GM12878 (cell line): ENCODE measurements at regions not wholly inside any gene's neighbourhood (a gene's known extent, or its start where the extent isn't known, plus 50 kb on each side); places are given as distances from the start of the nearest gene placed in this dataset.

Experiments used
- ATAC-seq: fragments of 200-7000 bp; cut with Tn5 transposase; 3 replicates; pipeline ENCODE4 v1.9.1; 2020; ENCODE audit warnings: mild to moderate bottlenecking, moderate library complexity
- BruUV-seq: library from RNA; stranded (reverse); fragments of 400-500 nt; replicated peaks from 2 replicates; lab custom pipeline; 2021; lab: Mats Ljungman, UMichigan
- CTCF ChIA-PET: fragments of 300-600 bp; sonication (Branson Sonifier 250); formaldehyde crosslinking; extraction: SDS; loops from one replicate; lab custom pipeline; 2021; ENCODE audit warnings: inconsistent platforms; lab: Yijun Ruan, JAX
- POLR2A ChIA-PET: fragments of 350-600 bp; formaldehyde crosslinking; extraction: SDS; loops from one replicate; lab custom pipeline; 2021; ENCODE audit warnings: inconsistent platforms; lab: Charles Lee
- RAD21 ChIA-PET: fragments of 300-600 bp; sonication (Branson Sonifier 250); formaldehyde crosslinking; loops from one replicate; lab custom pipeline; 2023; ENCODE audit warnings: antibody characterized with exemption; ENCODE audit not compliant: unreplicated experiment; lab: Charles Lee
- SMC1A ChIA-PET: fragments of 300-600 bp; sonication (Branson Sonifier 250); formaldehyde crosslinking; loops from one replicate; lab custom pipeline; 2023; ENCODE audit not compliant: unreplicated experiment, uncharacterized antibody; lab: Charles Lee
- DNase-seq: peaks from one replicate; pipeline ENCODE4 v3.0.0-alpha.2; 2011; ENCODE audit warnings: low read depth, low spot score
- FAIRE-seq: peaks from 3 replicates; lab custom pipeline; 2011; peaks lifted over from hg19 to GRCh38; lab: Jason Lieb, UNC
- H2AFZ ChIP-seq: 2 replicates; pipeline ENCODE4 v1.6.0; 2011; ENCODE audit warnings: low read depth, low read length, control low read depth; ENCODE audit not compliant: control insufficient read depth
- H3K27ac ChIP-seq: 2 replicates; pipeline ENCODE4 v1.5.1; 2011; ENCODE audit warnings: control low read depth; ENCODE audit not compliant: control insufficient read depth, insufficient read depth
- H3K27me3 ChIP-seq, 2 experiments: replicated peaks in 1 of 2; 2 replicates each; pipeline versions ENCODE4 v1.6.0 to v1.6.1; 2011; ENCODE audit warnings: low read length in 1 of 2; ENCODE audit not compliant: control insufficient read depth in 2 of 2, insufficient read depth in 2 of 2
- H3K36me3 ChIP-seq, 2 experiments: 2 replicates each; pipeline ENCODE4 v1.5.1; 2011; ENCODE audit warnings: low read length in 1 of 2; ENCODE audit not compliant: control insufficient read depth in 2 of 2, insufficient read depth in 2 of 2
- H3K4me1 ChIP-seq: 2 replicates; pipeline ENCODE4 v1.6.1; 2011; ENCODE audit warnings: mild to moderate bottlenecking, low read length, moderate library complexity, mixed read lengths; ENCODE audit not compliant: control insufficient read depth, insufficient read depth
- H3K4me2 ChIP-seq: 2 replicates; pipeline ENCODE4 v1.6.0; 2011; ENCODE audit warnings: control low read depth; ENCODE audit not compliant: control insufficient read depth, insufficient read depth
- H3K4me3 ChIP-seq: fragments of 200-600 bp; sonication (generic); 2 replicates; pipeline ENCODE4 v1.5.1; 2016
- H3K79me2 ChIP-seq: 2 replicates; pipeline ENCODE4 v1.6.0; 2011; ENCODE audit warnings: low read length; ENCODE audit not compliant: control insufficient read depth, insufficient read depth
- H3K9ac ChIP-seq: 2 replicates; pipeline ENCODE4 v1.8.0; 2011; ENCODE audit warnings: low read length, control low read depth, mixed read lengths; ENCODE audit not compliant: control insufficient read depth, insufficient read depth
- H3K9me3 ChIP-seq: replicated peaks from 3 replicates; pipeline ENCODE4 v1.5.1; 2011; ENCODE audit warnings: mild to moderate bottlenecking, low read length; ENCODE audit not compliant: control insufficient read depth, insufficient read depth
- H4K20me1 ChIP-seq: 2 replicates; pipeline ENCODE4 v1.6.0; 2011; ENCODE audit not compliant: control insufficient read depth, insufficient read depth
- ASH2L ChIP-seq: fragments of 300-600, 200-600 bp; sonication (generic); IDR thresholded peaks from 2 replicates; pipeline ENCODE4 v1.6.1; 2017; ENCODE audit warnings: low read depth, mild to moderate bottlenecking, borderline replicate concordance
- BACH1 ChIP-seq: fragments of 450-650 bp; IDR thresholded peaks from 2 replicates; pipeline ENCODE4 v1.6.1; 2017; ENCODE audit warnings: mild to moderate bottlenecking, borderline replicate concordance
- CBX3 ChIP-seq: fragments of 200-600 bp; sonication (generic); IDR thresholded peaks from 2 replicates; pipeline ENCODE4 v1.6.1; 2016; ENCODE audit warnings: low read depth, borderline replicate concordance
- DPF2 ChIP-seq: fragments of 450-650 bp; IDR thresholded peaks from 2 replicates; pipeline ENCODE4 v1.6.1; 2017; ENCODE audit warnings: mild to moderate bottlenecking
- IRF4 ChIP-seq: IDR thresholded peaks from 2 replicates; pipeline ENCODE4 v1.6.1; 2011; ENCODE audit warnings: low read depth, low read length
- MYB ChIP-seq: fragments of 150-350 bp; IDR thresholded peaks from 2 replicates; pipeline ENCODE4 v1.6.1; 2014; ENCODE audit warnings: mild to moderate bottlenecking, low read depth, low read length, borderline replicate concordance
- NKRF ChIP-seq: fragments of 450-650 bp; conservative IDR thresholded peaks from 2 replicates; pipeline ENCODE4 v1.6.1; 2017; ENCODE audit warnings: mild to moderate bottlenecking, moderate library complexity
- NR2C1 ChIP-seq: fragments of 450-650 bp; IDR thresholded peaks from 2 replicates; pipeline ENCODE4 v1.6.1; 2017; ENCODE audit warnings: antibody characterized with exemption, mild to moderate bottlenecking, moderate library complexity
- NRF1 ChIP-seq: conservative IDR thresholded peaks from 2 replicates; pipeline ENCODE4 v1.6.1; 2011; ENCODE audit warnings: mild to moderate bottlenecking, low read depth, low read length, improper control_type of control experiment
- RAD51 ChIP-seq: fragments of 450-650 bp; IDR thresholded peaks from 2 replicates; pipeline ENCODE4 v1.6.1; 2016; ENCODE audit warnings: moderate library complexity, mild to moderate bottlenecking, inconsistent platforms
- RCOR1 ChIP-seq: conservative IDR thresholded peaks from 2 replicates; pipeline ENCODE4 v1.6.1; 2012; ENCODE audit warnings: low read depth, low read length, improper control_type of control experiment
- RFX5 ChIP-seq: IDR thresholded peaks from 2 replicates; pipeline ENCODE4 v1.6.1; 2011; ENCODE audit warnings: low read depth, low read length, improper control_type of control experiment
- SIX5 ChIP-seq: IDR thresholded peaks from 2 replicates; pipeline ENCODE4 v1.6.1; 2011; ENCODE audit warnings: mild to moderate bottlenecking, low read depth, low read length, moderate library complexity; ENCODE audit not compliant: severe bottlenecking
- SMAD5 ChIP-seq: IDR thresholded peaks from 2 replicates; pipeline ENCODE4 v1.6.1; 2016; ENCODE audit warnings: antibody characterized with exemption, low read depth
- SREBF1 ChIP-seq: IDR thresholded peaks from 2 replicates; pipeline ENCODE4 v1.6.1; 2012; ENCODE audit warnings: mild to moderate bottlenecking, low read length
- TCF7 ChIP-seq: IDR thresholded peaks from 2 replicates; pipeline ENCODE4 v1.6.1; 2014; ENCODE audit warnings: antibody characterized with exemption, borderline replicate concordance
- ZNF207 ChIP-seq: fragments of 450-650 bp; IDR thresholded peaks from 2 replicates; pipeline ENCODE4 v1.6.1; 2014; ENCODE audit warnings: antibody characterized with exemption, mild to moderate bottlenecking, borderline replicate concordance
- in situ Hi-C: fragments of 300-500 bp; cut with MboI; formaldehyde crosslinking; loops from 9 replicates; pipeline ENCODE4 v1.14.3; 2018; ENCODE audit warnings: mixed read lengths
- intact Hi-C: fragments of 100-400 bp; cut with micrococcal nuclease; formaldehyde crosslinking; loops from one replicate; pipeline ENCODE4 v1.14.2; 2022; ENCODE audit not compliant: unreplicated experiment
- TF ChIP-seq, protein P1 (sequence below): fragments of 450-650 bp; IDR thresholded peaks from 2 replicates; pipeline ENCODE4 v1.6.1; 2017; ENCODE audit warnings: mild to moderate bottlenecking, moderate library complexity
- TF ChIP-seq, protein P2 (sequence below): IDR thresholded peaks from 2 replicates; pipeline ENCODE4 v1.6.1; 2012; ENCODE audit warnings: low read depth, low read length, improper control_type of control experiment

DNA sequence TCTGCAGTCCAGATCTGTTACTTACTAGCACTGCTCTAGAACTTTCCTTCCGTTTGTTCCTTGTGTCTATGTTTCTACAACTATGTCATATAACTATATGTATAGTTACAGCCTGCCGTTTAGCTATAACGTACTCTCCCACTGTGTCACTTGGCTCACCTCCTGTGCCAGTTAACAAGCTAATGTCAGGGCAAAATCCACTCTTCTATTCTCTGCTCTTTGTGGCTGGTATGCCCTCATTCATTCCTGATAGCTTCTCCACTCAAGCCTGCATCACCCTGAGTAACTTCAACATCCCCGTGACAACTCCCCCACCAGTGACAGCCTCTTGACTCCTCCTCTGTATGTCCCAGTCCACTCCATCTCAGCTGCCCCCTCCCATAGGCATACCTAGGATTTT, 229.2 kb downstream of the TJP1 start (continued):
- TF ChIP-seq TCF7 (no peak), SREBF1 (no peak), NR2C1 (no peak), ZNF207 (no peak), MYB (no peak), NKRF (no peak), BACH1 (no peak)
- TF ChIP-seq, protein P1, sequence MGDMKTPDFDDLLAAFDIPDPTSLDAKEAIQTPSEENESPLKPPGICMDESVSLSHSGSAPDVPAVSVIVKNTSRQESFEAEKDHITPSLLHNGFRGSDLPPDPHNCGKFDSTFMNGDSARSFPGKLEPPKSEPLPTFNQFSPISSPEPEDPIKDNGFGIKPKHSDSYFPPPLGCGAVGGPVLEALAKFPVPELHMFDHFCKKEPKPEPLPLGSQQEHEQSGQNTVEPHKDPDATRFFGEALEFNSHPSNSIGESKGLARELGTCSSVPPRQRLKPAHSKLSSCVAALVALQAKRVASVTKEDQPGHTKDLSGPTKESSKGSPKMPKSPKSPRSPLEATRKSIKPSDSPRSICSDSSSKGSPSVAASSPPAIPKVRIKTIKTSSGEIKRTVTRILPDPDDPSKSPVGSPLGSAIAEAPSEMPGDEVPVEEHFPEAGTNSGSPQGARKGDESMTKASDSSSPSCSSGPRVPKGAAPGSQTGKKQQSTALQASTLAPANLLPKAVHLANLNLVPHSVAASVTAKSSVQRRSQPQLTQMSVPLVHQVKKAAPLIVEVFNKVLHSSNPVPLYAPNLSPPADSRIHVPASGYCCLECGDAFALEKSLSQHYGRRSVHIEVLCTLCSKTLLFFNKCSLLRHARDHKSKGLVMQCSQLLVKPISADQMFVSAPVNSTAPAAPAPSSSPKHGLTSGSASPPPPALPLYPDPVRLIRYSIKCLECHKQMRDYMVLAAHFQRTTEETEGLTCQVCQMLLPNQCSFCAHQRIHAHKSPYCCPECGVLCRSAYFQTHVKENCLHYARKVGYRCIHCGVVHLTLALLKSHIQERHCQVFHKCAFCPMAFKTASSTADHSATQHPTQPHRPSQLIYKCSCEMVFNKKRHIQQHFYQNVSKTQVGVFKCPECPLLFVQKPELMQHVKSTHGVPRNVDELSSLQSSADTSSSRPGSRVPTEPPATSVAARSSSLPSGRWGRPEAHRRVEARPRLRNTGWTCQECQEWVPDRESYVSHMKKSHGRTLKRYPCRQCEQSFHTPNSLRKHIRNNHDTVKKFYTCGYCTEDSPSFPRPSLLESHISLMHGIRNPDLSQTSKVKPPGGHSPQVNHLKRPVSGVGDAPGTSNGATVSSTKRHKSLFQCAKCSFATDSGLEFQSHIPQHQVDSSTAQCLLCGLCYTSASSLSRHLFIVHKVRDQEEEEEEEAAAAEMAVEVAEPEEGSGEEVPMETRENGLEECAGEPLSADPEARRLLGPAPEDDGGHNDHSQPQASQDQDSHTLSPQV, result no peak

GRCh38 chr15:29590701-29591100, 231.6 kb downstream of the TJP1 start:
- Histone ChIP-seq H3K79me2 (no peaks in the 10 kb centered on the region), H3K9me3 (no peaks in the 10 kb centered on the region), H3K4me2 (no peak overlapping the region), H4K20me1 (no peaks in the 10 kb centered on the region), H3K27ac (no peak overlapping the region), H3K36me3 (no peaks in the 10 kb centered on the region), H3K4me3 (no peak overlapping the region), H3K4me1 (no peaks in the 10 kb centered on the region), H3K27me3 (no peaks in the 10 kb centered on the region), H2AFZ (no peak overlapping the region), H3K9ac (no peak overlapping the region)
- SMC1A ChIA-PET, result no interaction called here
- in situ Hi-C loops (no loop called here), intact Hi-C loops (no loop called here)
- RAD21 ChIA-PET, result no interaction called here
- POLR2A ChIA-PET, result no interaction called here
- FAIRE-seq (no peak), DNase-seq (no peak), ATAC-seq (no peak)
- no TSS peak for BruUV-seq
- CTCF ChIA-PET, result no interaction called here
- TF ChIP-seq DPF2 (no peak), SIX5 (no peak), CBX3 (no peak), RFX5 (no peak), NRF1 (no peak), ASH2L (no peak), RCOR1 (no peak), IRF4 (no peak), SMAD5 (no peak), RAD51 (no peak)
- TF ChIP-seq, protein P2, sequence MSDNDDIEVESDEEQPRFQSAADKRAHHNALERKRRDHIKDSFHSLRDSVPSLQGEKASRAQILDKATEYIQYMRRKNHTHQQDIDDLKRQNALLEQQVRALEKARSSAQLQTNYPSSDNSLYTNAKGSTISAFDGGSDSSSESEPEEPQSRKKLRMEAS, result no peak
